Suprapubic skin (tissue), 3 donors: ENCODE measurements at regions not wholly inside any gene's neighbourhood (a gene's known extent, or its start where the extent isn't known, plus 50 kb on each side); places are given as distances from the start of the nearest gene placed in this dataset.

Source experiments
- EP300 ChIP-seq: sonication (generic); formaldehyde crosslinking; IDR thresholded peaks from one replicate; pipeline ENCODE4 v1.6.1; 2017; ENCODE audit warnings: antibody characterized with exemption
- TF ChIP-seq, protein P1 (sequence below), 2 donors: fragments of 200-600 bp in 1 of 2; fragments of 450-650 bp in 1 of 2; sonication (generic) in 1 of 2; IDR thresholded peaks; one replicate each; pipeline ENCODE4 v1.5.1; 2016 to 2019; ENCODE audit warnings: antibody characterized with exemption in 2 of 2, mild to moderate bottlenecking in 1 of 2, moderate library complexity in 1 of 2

DNA sequence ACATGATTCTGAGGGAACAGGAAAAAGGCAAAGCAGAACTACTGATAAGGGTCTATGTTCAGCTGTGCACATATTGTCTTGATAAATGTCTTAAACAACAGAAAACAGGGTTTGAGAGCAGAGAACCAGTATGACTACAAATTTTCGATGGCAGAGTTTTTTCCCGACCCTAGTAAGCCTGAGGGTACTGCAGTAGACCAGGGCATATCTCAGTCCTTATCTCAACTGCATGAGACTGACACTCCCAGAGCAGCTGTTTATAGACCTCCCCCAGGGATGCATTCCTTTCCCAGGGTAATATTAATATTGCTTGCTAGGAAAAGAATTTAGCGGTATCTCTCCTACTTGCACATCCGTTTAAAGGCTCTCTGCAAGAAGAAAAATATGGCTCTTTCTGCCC is 1176.8 kb upstream of the ADGRB3 start:
- TF ChIP-seq, protein P1, sequence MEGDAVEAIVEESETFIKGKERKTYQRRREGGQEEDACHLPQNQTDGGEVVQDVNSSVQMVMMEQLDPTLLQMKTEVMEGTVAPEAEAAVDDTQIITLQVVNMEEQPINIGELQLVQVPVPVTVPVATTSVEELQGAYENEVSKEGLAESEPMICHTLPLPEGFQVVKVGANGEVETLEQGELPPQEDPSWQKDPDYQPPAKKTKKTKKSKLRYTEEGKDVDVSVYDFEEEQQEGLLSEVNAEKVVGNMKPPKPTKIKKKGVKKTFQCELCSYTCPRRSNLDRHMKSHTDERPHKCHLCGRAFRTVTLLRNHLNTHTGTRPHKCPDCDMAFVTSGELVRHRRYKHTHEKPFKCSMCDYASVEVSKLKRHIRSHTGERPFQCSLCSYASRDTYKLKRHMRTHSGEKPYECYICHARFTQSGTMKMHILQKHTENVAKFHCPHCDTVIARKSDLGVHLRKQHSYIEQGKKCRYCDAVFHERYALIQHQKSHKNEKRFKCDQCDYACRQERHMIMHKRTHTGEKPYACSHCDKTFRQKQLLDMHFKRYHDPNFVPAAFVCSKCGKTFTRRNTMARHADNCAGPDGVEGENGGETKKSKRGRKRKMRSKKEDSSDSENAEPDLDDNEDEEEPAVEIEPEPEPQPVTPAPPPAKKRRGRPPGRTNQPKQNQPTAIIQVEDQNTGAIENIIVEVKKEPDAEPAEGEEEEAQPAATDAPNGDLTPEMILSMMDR (IDR thresholded peaks at IDR 0.05) = no peak
- no peak for TF ChIP-seq EP300
